LNCaP clone FGC (cell line): ENCODE measurements at regions not wholly inside any gene's neighbourhood (a gene's known extent, or its start where the extent isn't known, plus 50 kb on each side); places are given as distances from the start of the nearest gene placed in this dataset.

Experiments used
- DNase-seq: peaks from one replicate; pipeline ENCODE4 v3.0.0-alpha.2; 2011; ENCODE audit warnings: low read depth
- H3K4me3 ChIP-seq: 2 replicates; pipeline ENCODE4 v1.5.1; 2011; ENCODE audit warnings: mild to moderate bottlenecking, low read depth, low read length, control low read depth
- TF ChIP-seq, protein P1 (sequence below): IDR thresholded peaks from 2 replicates; pipeline ENCODE4 v1.5.1; 2012; ENCODE audit warnings: mild to moderate bottlenecking; ENCODE audit not compliant: control insufficient read depth, insufficient read depth; ENCODE audit errors: extremely low read depth

DNA sequence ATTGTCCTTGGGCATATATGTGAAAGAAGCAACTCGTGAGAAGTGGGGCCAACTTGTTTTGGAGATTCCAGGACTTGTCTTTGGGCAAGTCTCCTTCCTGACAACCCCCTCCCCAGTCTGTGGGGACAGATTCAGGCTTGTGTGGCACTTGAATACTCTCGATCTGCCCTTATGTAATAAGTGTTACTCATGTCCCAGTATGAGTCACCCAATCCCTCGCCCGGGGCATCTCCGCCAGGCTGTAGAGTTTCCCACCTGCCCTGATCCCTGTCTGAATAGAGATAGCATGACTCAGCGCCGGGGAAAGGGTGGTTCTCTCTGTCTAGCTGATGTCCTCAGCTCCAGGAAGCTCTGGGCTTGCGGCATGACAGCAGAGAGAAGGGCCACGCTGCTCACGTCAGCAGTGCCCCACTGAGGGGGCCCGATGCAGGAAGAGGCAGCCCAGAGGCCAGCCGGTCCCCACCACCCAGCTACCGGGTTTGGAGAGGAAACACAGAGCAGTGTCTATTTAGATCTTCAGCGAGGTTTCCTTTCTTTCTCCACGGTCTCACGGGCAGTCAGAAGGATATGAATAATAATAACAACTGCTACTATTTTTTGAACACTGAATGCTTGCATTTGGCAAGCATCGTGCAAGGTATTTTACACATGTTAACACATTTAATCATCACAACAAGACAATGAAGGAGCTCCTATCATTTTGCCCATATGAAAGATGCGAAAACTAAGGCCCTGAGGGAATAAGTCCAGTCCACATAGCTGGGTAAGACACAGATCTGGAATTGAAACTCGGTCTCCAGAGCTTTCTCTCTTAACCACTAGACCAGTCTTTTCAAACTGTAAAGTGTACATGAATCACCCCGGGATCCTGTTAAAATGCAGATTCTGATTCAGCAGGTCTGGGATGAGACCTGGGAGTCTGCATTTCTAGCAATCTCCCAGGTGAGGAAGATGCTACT, 426.7 kb upstream of the MAF start:
- TF ChIP-seq, protein P1, sequence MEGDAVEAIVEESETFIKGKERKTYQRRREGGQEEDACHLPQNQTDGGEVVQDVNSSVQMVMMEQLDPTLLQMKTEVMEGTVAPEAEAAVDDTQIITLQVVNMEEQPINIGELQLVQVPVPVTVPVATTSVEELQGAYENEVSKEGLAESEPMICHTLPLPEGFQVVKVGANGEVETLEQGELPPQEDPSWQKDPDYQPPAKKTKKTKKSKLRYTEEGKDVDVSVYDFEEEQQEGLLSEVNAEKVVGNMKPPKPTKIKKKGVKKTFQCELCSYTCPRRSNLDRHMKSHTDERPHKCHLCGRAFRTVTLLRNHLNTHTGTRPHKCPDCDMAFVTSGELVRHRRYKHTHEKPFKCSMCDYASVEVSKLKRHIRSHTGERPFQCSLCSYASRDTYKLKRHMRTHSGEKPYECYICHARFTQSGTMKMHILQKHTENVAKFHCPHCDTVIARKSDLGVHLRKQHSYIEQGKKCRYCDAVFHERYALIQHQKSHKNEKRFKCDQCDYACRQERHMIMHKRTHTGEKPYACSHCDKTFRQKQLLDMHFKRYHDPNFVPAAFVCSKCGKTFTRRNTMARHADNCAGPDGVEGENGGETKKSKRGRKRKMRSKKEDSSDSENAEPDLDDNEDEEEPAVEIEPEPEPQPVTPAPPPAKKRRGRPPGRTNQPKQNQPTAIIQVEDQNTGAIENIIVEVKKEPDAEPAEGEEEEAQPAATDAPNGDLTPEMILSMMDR = no peak
- no peak overlapping the region for H3K4me3 ChIP-seq
- DNase-seq = no peak

DNA sequence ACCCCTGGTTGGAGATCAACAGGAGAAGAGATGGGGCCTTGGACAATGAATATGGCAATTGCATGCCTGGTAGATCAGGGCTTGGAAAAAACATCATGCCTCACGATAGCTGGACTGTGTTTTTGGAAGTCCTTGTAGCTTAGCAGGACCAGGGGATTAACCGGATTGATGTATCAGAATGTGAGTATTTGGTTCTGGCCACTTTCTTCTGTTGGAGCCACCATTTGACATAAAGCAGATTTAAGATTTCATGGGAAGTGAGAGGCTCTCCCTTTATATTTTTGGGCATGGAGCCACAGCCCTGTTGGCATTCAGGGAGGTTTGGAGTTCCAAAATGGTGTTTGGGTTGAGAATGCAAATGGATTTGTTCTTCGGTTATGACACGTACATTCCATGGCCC, 424.7 kb upstream of the MAF start:
- TF ChIP-seq, protein P1 = no peak
- no peak for DNase-seq
- no peak overlapping the region for H3K4me3 ChIP-seq

DNA sequence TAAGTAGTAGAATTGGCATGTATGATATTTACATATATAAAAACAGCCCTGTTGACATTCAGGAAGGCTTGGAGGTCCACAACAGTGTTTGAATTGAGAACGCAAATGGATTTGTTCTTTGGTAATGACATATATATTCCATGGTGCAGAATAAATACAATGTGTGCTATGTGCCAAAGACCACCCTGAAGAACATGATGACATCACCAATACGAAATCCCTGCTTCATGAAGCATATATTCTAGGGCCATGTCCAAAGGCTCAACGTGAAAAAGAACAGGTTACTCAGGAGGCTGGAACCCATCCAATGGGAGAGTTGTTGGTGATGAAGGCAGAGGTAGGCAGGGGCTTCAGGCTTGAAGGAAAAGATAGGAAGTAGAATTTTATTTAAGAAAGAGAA, 423.9 kb upstream of the MAF start:
- DNase-seq = no peak
- TF ChIP-seq, protein P1 = no peak
- no peak overlapping the region for H3K4me3 ChIP-seq

DNA sequence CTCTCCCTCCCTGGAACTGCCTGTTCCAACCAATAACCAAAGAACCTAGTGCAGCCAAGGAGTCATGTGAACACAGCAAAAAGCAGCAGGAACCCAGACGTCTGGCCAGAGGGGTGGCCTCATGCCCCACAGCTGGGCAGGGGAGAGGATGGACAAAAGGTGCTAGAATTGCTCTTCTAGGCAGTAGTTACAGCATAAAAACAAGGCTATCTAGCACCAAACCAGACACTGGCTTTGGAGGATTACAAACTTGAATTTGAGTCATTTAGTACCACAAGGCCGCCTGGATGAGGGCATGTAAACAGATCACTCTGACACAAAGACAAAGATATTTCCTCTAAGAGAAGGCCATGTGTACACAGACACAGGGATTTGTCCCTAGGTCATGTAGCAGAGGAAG, 423.3 kb upstream of the MAF start:
- TF ChIP-seq, protein P1 = no peak
- H3K4me3 ChIP-seq = no peak overlapping the region
- no peak for DNase-seq

DNA sequence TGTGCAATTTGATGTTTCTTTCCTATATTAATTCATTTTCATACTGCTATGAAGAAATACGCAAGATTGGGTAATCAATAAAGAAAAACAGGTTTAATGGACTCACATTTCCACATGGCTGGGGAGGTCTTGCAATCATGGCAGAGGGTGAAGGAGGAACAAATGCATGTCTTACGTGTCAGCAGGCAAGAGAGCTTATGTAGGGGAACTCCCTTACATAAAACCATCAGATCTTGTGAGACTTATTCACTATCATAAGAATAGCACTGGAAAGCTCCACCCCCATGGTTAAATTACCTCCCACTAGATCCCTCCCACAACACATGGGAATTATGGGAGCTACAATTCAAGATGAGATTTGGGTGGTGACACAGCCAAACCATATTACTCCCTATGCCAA, 418.9 kb upstream of the MAF start:
- TF ChIP-seq, protein P1 = no peak
- H3K4me3 ChIP-seq = no peak overlapping the region
- no peak for DNase-seq

DNA sequence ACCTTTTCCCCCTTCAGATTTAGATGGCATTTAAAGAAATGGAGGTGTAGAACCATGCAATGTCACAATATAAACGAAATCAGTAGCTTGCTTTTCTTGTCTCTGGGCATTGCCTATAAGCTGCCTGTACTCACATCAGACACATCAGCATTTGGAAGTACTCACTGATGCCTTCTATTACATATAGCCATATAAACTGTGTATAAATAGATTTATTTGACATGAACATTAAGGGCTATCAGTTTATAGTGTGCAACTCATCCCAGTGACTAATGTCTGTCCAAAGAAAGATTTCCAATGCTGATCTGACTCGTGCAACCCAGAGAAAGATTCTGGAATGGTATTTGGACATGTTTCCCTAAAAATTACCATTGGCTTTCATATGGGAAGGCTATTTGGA, 417.9 kb upstream of the MAF start:
- TF ChIP-seq, protein P1 = no peak
- no peak for DNase-seq
- no peak overlapping the region for H3K4me3 ChIP-seq
